SU-DHL-6 (cell line): ENCODE measurements at regions not wholly inside any gene's neighbourhood (a gene's known extent, or its start where the extent isn't known, plus 50 kb on each side); places are given as distances from the start of the nearest gene placed in this dataset.

ENCODE experiments used
- CTCF ChIP-seq: fragments of 200-600 bp; sonication (generic); IDR thresholded peaks from one replicate; pipeline ENCODE4 v1.5.1; 2017; ENCODE audit warnings: antibody characterized with exemption, mild to moderate bottlenecking, low read length, moderate library complexity; ENCODE audit not compliant: insufficient read depth, poor library complexity, severe bottlenecking
- EZH2phosphoT487 ChIP-seq: fragments of 200-600 bp; sonication (generic), shearing (Covaris generic); conservative IDR thresholded peaks from 2 replicates; pipeline ENCODE4 v1.6.1; 2018; ENCODE audit warnings: mild to moderate bottlenecking, antibody characterized with exemption, low read length, moderate library complexity, mixed read lengths

DNA sequence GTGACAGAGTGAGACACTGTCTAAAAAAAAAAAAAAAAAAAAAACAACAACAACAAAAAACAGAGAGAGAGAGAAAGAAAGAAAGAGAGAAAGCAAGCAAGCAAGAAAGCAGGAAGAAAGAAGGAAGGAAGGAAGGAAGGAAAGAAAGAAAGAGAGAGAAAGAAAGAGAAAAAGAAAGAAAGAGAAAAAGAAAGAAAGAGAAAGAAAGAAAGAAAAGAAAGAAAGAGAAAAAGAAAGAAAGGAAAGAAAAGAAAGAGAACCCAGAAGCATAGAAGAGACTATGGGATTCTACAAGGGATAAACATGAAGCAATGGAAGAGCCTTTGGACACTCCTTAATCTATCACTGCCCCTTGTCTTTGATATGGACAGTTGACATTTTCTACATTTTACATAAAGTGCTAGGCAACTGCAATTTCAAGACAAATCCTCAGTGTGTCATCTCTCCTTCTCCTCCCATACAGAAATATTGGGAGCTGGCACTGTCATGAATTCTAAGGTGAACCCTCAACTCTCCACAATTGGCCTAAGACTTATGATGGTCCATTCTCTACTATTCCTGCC is 151.9 kb upstream of the CPM start:
- TF ChIP-seq CTCF, result no peak
- TF ChIP-seq EZH2phosphoT487, result no peak
